ENCODE measurements at regions not wholly inside any gene's neighbourhood (a gene's known extent, or its start where the extent isn't known, plus 50 kb on each side); places are given as distances from the start of the nearest gene placed in this dataset.

DNA sequence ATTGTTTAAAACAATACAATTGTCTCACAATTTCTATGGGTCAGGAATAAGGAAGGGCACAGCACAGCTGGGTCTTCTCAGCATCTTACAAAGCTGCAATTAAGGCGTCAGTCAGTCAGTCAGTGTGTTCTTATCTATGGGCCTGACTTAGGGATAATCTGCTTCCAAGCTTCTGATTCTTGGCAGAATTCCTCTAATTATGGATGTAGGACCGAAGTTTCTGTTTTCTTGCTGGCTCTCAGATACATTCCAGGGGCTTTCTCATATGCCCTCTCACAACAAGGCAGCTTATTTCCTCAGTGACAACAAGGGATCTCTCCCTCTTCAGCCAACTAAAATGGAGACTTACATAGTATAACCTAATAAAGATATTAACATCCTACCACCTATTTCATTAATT lies 1925.3 kb upstream of the ACO1 start:
- TF ChIP-seq, protein P1, sequence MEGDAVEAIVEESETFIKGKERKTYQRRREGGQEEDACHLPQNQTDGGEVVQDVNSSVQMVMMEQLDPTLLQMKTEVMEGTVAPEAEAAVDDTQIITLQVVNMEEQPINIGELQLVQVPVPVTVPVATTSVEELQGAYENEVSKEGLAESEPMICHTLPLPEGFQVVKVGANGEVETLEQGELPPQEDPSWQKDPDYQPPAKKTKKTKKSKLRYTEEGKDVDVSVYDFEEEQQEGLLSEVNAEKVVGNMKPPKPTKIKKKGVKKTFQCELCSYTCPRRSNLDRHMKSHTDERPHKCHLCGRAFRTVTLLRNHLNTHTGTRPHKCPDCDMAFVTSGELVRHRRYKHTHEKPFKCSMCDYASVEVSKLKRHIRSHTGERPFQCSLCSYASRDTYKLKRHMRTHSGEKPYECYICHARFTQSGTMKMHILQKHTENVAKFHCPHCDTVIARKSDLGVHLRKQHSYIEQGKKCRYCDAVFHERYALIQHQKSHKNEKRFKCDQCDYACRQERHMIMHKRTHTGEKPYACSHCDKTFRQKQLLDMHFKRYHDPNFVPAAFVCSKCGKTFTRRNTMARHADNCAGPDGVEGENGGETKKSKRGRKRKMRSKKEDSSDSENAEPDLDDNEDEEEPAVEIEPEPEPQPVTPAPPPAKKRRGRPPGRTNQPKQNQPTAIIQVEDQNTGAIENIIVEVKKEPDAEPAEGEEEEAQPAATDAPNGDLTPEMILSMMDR (IDR thresholded peaks at IDR 0.05; ENCODE audit: low read depth, low read length), result no peak
- no peak for TF ChIP-seq EZH2phosphoT487 (IDR thresholded peaks at IDR 0.05; ENCODE audit: low read depth)
